Endothelial cell (in vitro differentiated cells): ENCODE measurements at regions not wholly inside any gene's neighbourhood (a gene's known extent, or its start where the extent isn't known, plus 50 kb on each side); places are given as distances from the start of the nearest gene placed in this dataset.

ENCODE experiments used
- DNase-seq: peaks from one replicate; pipeline ENCODE4 v3.0.0; 2021; ENCODE audit warnings: low spot score
- H3K27ac Mint-ChIP-seq: one replicate; pipeline ENCODE4 v1.8.0; 2021; ENCODE audit warnings: mixed read lengths, inconsistent platforms; ENCODE audit not compliant: unreplicated experiment
- H3K27me3 Mint-ChIP-seq: one replicate; pipeline ENCODE4 v1.8.0; 2021; ENCODE audit warnings: mild to moderate bottlenecking, moderate library complexity, mixed read lengths, inconsistent platforms; ENCODE audit not compliant: unreplicated experiment
- H3K36me3 Mint-ChIP-seq: one replicate; pipeline ENCODE4 v1.8.0; 2021; ENCODE audit warnings: mild to moderate bottlenecking, low read depth, mixed read lengths, inconsistent platforms; ENCODE audit not compliant: unreplicated experiment
- H3K4me1 Mint-ChIP-seq: one replicate; pipeline ENCODE4 v1.8.0; 2021; ENCODE audit warnings: mild to moderate bottlenecking, mixed read lengths, inconsistent platforms; ENCODE audit not compliant: unreplicated experiment
- H3K4me3 Mint-ChIP-seq: one replicate; pipeline ENCODE4 v1.8.0; 2021; ENCODE audit warnings: mild to moderate bottlenecking, mixed read lengths, inconsistent platforms; ENCODE audit not compliant: unreplicated experiment
- H3K9me3 Mint-ChIP-seq: one replicate; pipeline ENCODE4 v1.8.0; 2021; ENCODE audit warnings: mixed read lengths, inconsistent platforms; ENCODE audit not compliant: unreplicated experiment
- CTCF ChIP-seq: fragments of 200-600 bp; sonication (generic); IDR thresholded peaks from one replicate; pipeline ENCODE4 v1.5.0; 2021; ENCODE audit warnings: antibody characterized with exemption; ENCODE audit not compliant: unreplicated experiment

DNA sequence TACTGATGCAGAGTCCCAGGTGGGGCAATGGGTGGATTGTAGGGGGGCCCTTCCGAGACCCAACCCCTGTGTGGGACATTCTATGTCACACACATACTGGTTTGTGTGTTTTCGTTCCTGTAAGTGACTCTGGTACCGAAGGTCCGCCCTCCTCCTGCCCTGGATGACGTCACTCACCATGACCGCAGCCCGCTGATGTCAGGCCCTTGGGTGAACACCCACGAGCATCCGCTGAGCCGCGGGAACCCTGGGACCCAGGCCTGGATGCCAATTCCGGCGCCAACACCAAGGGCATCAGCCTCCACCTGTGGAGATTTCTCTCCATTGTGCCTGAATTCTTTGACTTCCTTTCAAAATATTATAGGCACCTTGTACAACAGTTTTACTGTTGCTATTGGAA is 184.3 kb downstream of the MTRR start:
- DNase-seq, result no peak

GRCh38 chr5:8057769-8058168 is 188.8 kb downstream of the MTRR start:
- H3K9me3 Mint-ChIP-seq, result no peaks in the 10 kb centered on the region
- H3K4me1 Mint-ChIP-seq, result peaks cover 26% of the 10 kb centered on the region
- no peaks in the 10 kb centered on the region for H3K36me3 Mint-ChIP-seq
- TF ChIP-seq CTCF, result no peak
- no peak overlapping the region for H3K27ac Mint-ChIP-seq
- no peak overlapping the region for H3K4me3 Mint-ChIP-seq
- no peaks in the 10 kb centered on the region for H3K27me3 Mint-ChIP-seq
- no peak for DNase-seq

More for the DNA sequence above, 184.3 kb downstream of the MTRR start:
- Mint-ChIP-seq H3K9me3 (no peaks in the 10 kb centered on the region), H3K4me3 (no peak overlapping the region), H3K4me1 (no peaks in the 10 kb centered on the region), H3K36me3 (no peaks in the 10 kb centered on the region), H3K27ac (no peak overlapping the region), H3K27me3 (no peaks in the 10 kb centered on the region)
- no peak for TF ChIP-seq CTCF

GRCh38 chr5:8058616-8059190 is 189.8 kb downstream of the MTRR start:
- peaks cover 26% of the 10 kb centered on the region for H3K4me1 Mint-ChIP-seq
- no peak overlapping the region for H3K4me3 Mint-ChIP-seq
- DNase-seq, result no peak
- H3K27ac Mint-ChIP-seq, result no peak overlapping the region
- H3K9me3 Mint-ChIP-seq, result no peaks in the 10 kb centered on the region
- no peaks in the 10 kb centered on the region for H3K36me3 Mint-ChIP-seq
- no peaks in the 10 kb centered on the region for H3K27me3 Mint-ChIP-seq
- no peak for TF ChIP-seq CTCF

DNA sequence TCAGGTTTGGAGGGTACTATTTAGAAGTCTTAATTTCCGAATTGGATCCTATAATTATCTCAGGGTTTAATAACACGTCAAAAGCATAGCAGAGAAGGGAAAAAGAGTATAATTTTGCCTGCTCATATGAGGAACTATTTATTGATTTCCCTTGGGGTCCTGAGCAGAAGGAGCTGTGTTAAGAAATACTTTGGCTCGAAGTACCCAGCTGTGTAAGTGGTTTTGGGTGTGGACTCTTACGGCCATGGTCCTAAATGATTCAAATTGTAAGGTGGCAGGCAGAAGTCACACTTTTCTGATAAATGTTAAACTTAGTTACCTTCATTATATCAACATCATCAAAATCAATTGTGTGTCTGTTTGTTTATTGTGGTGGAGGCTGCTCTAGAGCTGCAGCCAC is 190.4 kb downstream of the MTRR start:
- Mint-ChIP-seq H3K4me3 (no peak overlapping the region), H3K27ac (no peak overlapping the region), H3K9me3 (no peaks in the 10 kb centered on the region), H3K36me3 (no peaks in the 10 kb centered on the region), H3K27me3 (no peaks in the 10 kb centered on the region), H3K4me1 (peaks cover 26% of the 10 kb centered on the region)
- no peak for DNase-seq
- TF ChIP-seq CTCF, result no peak

GRCh38 chr5:8060235-8060952 is 191.4 kb downstream of the MTRR start:
- DNase-seq, result no peak
- no peaks in the 10 kb centered on the region for H3K9me3 Mint-ChIP-seq
- H3K27ac Mint-ChIP-seq, result peak overlapping the region; percentile 63
- H3K4me1 Mint-ChIP-seq, result peaks cover 26% of the 10 kb centered on the region
- H3K27me3 Mint-ChIP-seq, result peaks cover 2% of the 10 kb centered on the region
- no peak overlapping the region for H3K4me3 Mint-ChIP-seq
- no peaks in the 10 kb centered on the region for H3K36me3 Mint-ChIP-seq
- no peak for TF ChIP-seq CTCF
